ENCODE measurements at regions not wholly inside any gene's neighbourhood (a gene's known extent, or its start where the extent isn't known, plus 50 kb on each side); places are given as distances from the start of the nearest gene placed in this dataset.

- TF ChIP-seq, protein P1, sequence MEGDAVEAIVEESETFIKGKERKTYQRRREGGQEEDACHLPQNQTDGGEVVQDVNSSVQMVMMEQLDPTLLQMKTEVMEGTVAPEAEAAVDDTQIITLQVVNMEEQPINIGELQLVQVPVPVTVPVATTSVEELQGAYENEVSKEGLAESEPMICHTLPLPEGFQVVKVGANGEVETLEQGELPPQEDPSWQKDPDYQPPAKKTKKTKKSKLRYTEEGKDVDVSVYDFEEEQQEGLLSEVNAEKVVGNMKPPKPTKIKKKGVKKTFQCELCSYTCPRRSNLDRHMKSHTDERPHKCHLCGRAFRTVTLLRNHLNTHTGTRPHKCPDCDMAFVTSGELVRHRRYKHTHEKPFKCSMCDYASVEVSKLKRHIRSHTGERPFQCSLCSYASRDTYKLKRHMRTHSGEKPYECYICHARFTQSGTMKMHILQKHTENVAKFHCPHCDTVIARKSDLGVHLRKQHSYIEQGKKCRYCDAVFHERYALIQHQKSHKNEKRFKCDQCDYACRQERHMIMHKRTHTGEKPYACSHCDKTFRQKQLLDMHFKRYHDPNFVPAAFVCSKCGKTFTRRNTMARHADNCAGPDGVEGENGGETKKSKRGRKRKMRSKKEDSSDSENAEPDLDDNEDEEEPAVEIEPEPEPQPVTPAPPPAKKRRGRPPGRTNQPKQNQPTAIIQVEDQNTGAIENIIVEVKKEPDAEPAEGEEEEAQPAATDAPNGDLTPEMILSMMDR (conservative IDR thresholded peaks at IDR 0.05; ENCODE audit: low read length): no peak
- no peak for TF ChIP-seq EZH2phosphoT487 (IDR thresholded peaks at IDR 0.05; ENCODE audit: borderline replicate concordance, low read depth, low read length)
These were observed 88.1 kb upstream of the SLC8A1 start for GRCh38 chr2:40540026-40540425.
